ENCODE measurements at regions not wholly inside any gene's neighbourhood (a gene's known extent, or its start where the extent isn't known, plus 50 kb on each side); places are given as distances from the start of the nearest gene placed in this dataset.

DNA sequence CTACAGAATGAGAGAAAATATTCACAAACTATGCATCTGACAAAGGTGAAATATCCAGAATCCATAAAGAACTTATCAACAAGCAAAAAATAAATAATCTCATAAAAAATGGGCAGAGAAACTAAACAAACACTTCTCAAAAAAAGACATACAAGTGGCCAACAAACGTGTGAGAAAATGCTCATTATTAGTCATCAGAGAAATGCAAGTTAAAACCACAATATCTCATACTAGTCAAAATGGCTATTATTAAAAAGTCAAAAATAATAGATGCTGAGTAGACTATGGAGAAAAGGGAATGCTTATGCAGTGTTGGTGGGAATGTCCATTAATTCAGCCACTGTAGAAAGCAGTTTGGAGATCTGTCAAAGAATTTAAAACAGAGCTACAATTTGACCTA lies 533.3 kb downstream of the TMA16 start:
- TF ChIP-seq, protein P1, sequence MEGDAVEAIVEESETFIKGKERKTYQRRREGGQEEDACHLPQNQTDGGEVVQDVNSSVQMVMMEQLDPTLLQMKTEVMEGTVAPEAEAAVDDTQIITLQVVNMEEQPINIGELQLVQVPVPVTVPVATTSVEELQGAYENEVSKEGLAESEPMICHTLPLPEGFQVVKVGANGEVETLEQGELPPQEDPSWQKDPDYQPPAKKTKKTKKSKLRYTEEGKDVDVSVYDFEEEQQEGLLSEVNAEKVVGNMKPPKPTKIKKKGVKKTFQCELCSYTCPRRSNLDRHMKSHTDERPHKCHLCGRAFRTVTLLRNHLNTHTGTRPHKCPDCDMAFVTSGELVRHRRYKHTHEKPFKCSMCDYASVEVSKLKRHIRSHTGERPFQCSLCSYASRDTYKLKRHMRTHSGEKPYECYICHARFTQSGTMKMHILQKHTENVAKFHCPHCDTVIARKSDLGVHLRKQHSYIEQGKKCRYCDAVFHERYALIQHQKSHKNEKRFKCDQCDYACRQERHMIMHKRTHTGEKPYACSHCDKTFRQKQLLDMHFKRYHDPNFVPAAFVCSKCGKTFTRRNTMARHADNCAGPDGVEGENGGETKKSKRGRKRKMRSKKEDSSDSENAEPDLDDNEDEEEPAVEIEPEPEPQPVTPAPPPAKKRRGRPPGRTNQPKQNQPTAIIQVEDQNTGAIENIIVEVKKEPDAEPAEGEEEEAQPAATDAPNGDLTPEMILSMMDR (IDR thresholded peaks at IDR 0.05): no peak
- Histone ChIP-seq H3K27ac (no peak overlapping the region), H3K4me1 (no peaks in the 10 kb centered on the region), H3K4me3 (no peak overlapping the region), H3K27me3 (no peaks in the 10 kb centered on the region), H3K36me3 (no peaks in the 10 kb centered on the region), H3K9me3 (peaks cover 0 to 23% of the 10 kb centered on the region in 2 donors)
- DNase-seq (ENCODE audit: low spot score): no peak

GRCh38 chr4:164039482-164039881 lies 545.0 kb downstream of the TMA16 start:
- no peak for DNase-seq (ENCODE audit: low spot score)
- no peak overlapping the region for H3K27ac ChIP-seq
- H3K9me3 ChIP-seq: no peaks in the 10 kb centered on the region
- H3K4me3 ChIP-seq: no peak overlapping the region
- H3K36me3 ChIP-seq: no peaks in the 10 kb centered on the region
- H3K4me1 ChIP-seq: no peaks in the 10 kb centered on the region
- TF ChIP-seq, protein P1 (IDR thresholded peaks at IDR 0.05): no peak
- no peaks in the 10 kb centered on the region for H3K27me3 ChIP-seq

- H3K4me1 ChIP-seq: no peaks in the 10 kb centered on the region
- H3K4me3 ChIP-seq: no peak overlapping the region
- no peaks in the 10 kb centered on the region for H3K9me3 ChIP-seq
- DNase-seq (ENCODE audit: low spot score): no peak
- H3K27me3 ChIP-seq: no peaks in the 10 kb centered on the region
- TF ChIP-seq, protein P1 (IDR thresholded peaks at IDR 0.05): no peak
- no peak overlapping the region for H3K27ac ChIP-seq
- H3K36me3 ChIP-seq: no peaks in the 10 kb centered on the region
Observed at GRCh38 chr4:164056426-164057142, 562.1 kb downstream of the TMA16 start.

DNA sequence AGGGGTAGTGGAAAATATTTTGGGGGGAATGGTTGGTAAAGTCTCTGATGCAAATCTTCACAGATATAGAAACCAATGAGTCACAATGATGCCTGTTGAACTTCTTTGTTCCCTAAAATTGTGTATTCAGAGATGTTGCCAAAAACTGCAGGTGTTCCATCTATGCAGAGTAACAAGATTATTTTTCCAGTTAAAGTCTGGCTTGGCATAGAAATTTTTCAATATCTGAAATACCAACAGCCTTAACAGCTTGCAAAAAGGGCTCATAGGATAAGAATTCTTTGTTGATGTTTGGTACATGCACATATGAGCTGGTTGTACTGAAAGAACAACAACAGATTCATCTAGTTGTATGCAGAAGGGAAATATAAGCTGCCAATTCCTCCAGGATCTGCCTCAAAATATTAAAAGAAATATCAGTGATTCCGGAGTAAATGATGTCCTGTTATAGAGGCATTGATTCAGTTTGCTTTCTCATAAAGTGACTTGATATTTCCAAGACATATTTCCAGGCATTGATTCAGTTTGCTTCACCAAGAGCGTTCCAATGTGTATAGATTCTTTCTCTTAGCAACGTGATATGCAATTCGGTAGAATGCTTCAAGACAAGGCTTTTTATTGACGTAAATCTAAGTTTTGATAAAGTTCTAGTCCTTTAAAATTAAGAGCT lies 564.4 kb downstream of the TMA16 start:
- no peaks in the 10 kb centered on the region for H3K4me1 ChIP-seq
- H3K4me3 ChIP-seq: no peak overlapping the region
- DNase-seq (ENCODE audit: low spot score): no peak
- H3K27me3 ChIP-seq: no peaks in the 10 kb centered on the region
- TF ChIP-seq, protein P1 (IDR thresholded peaks at IDR 0.05): no peak
- H3K36me3 ChIP-seq: no peaks in the 10 kb centered on the region
- no peaks in the 10 kb centered on the region for H3K9me3 ChIP-seq
- no peak overlapping the region for H3K27ac ChIP-seq

DNA sequence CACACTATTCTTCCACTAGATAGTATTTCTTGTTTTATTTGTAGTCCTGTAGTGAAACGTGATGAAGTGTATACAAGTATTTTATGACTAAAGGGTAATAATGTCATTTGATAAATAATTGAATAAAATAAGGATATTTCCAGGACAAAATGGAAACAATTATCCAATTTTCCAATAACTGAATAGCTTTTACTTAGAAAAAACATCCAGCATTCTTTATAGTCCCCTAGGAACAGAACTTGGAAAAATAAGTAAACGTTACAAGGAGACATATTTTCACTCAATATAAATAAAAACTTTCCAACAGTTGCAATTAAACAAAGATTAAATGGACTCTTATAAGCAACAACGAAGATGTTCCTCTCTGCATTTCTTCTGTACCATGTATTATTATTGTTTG lies 566.0 kb downstream of the TMA16 start:
- Histone ChIP-seq H3K36me3 (no peaks in the 10 kb centered on the region), H3K27me3 (no peaks in the 10 kb centered on the region), H3K4me3 (no peak overlapping the region), H3K27ac (no peak overlapping the region), H3K4me1 (no peaks in the 10 kb centered on the region), H3K9me3 (no peaks in the 10 kb centered on the region)
- DNase-seq (ENCODE audit: low spot score): no peak
- TF ChIP-seq, protein P1 (IDR thresholded peaks at IDR 0.05): no peak

Data from right atrium auricular region (tissue), 2 donors.